SK-N-SH (cell line): ENCODE measurements at regions not wholly inside any gene's neighbourhood (a gene's known extent, or its start where the extent isn't known, plus 50 kb on each side); places are given as distances from the start of the nearest gene placed in this dataset.
"Not testable (repeated sequence)": the region's sequence is repeated elsewhere in the genome, so short reads cannot be mapped to it uniquely, and the experiment has no call there.

Experiments
- EP300 ChIP-seq, 2 experiments: IDR thresholded peaks; 2 replicates each; pipeline versions ENCODE4 v1.4.0 to v1.6.1; 2012; ENCODE audit warnings: borderline replicate concordance in 1 of 2, low read depth in 1 of 2, low read length in 1 of 2
- MXI1 ChIP-seq: IDR thresholded peaks from 2 replicates; pipeline ENCODE4 v1.6.1; 2012; ENCODE audit warnings: mild to moderate bottlenecking, low read depth, low read length, improper control_type of control experiment
- POLR2AphosphoS5 ChIP-seq: IDR thresholded peaks from 2 replicates; pipeline ENCODE4 v1.6.1; 2012; ENCODE audit warnings: low read depth, low read length
- TAF1 ChIP-seq: IDR thresholded peaks from 2 replicates; pipeline ENCODE4 v1.6.1; 2012; ENCODE audit warnings: low read depth, mild to moderate bottlenecking, low read length, moderate library complexity, borderline replicate concordance
- TF ChIP-seq, protein P1 (sequence below): fragments of 200-600 bp; sonication (generic); IDR thresholded peaks from 2 replicates; pipeline ENCODE4 v1.6.1; 2017; ENCODE audit warnings: antibody characterized with exemption, mild to moderate bottlenecking, moderate library complexity
- TF ChIP-seq, protein P2 (sequence below): fragments of 150-350 bp; IDR thresholded peaks from 2 replicates; pipeline ENCODE4 v1.6.1; 2016; ENCODE audit warnings: mild to moderate bottlenecking, low read depth, low read length

DNA sequence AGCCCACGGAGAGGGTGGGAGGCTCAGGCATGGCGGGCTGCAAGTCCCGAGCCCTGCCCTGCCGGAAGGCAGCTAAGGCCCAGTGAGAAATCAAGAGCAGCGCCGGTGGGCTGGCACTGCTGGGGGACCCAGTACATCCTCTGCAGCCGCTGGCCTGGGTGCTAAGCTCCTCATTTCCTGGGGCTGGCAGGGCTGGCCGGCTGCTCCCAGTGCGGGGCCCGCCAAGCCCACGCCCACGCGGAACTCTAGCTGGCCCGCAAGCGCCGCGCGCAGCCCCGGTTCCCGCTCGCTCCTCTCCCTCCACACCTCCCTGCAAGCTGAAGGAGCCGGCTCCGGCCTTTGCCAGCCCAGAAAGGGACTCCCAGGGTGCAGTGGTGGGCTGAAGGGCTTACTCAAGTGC is 52.7 kb upstream of the RNF182 start:
- not testable (repeated sequence) for TF ChIP-seq POLR2AphosphoS5; TAF1; EP300 (IDR thresholded peaks at IDR 0.05; ENCODE audit: borderline replicate concordance in 1 of 2, low read depth in 1 of 2, low read length in 1 of 2); MXI1
- TF ChIP-seq, protein P1, sequence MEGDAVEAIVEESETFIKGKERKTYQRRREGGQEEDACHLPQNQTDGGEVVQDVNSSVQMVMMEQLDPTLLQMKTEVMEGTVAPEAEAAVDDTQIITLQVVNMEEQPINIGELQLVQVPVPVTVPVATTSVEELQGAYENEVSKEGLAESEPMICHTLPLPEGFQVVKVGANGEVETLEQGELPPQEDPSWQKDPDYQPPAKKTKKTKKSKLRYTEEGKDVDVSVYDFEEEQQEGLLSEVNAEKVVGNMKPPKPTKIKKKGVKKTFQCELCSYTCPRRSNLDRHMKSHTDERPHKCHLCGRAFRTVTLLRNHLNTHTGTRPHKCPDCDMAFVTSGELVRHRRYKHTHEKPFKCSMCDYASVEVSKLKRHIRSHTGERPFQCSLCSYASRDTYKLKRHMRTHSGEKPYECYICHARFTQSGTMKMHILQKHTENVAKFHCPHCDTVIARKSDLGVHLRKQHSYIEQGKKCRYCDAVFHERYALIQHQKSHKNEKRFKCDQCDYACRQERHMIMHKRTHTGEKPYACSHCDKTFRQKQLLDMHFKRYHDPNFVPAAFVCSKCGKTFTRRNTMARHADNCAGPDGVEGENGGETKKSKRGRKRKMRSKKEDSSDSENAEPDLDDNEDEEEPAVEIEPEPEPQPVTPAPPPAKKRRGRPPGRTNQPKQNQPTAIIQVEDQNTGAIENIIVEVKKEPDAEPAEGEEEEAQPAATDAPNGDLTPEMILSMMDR = not testable (repeated sequence)
- TF ChIP-seq, protein P2, sequence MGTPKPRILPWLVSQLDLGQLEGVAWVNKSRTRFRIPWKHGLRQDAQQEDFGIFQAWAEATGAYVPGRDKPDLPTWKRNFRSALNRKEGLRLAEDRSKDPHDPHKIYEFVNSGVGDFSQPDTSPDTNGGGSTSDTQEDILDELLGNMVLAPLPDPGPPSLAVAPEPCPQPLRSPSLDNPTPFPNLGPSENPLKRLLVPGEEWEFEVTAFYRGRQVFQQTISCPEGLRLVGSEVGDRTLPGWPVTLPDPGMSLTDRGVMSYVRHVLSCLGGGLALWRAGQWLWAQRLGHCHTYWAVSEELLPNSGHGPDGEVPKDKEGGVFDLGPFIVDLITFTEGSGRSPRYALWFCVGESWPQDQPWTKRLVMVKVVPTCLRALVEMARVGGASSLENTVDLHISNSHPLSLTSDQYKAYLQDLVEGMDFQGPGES = not testable (repeated sequence)
